Keratinocyte (primary cell): ENCODE measurements at regions not wholly inside any gene's neighbourhood (a gene's known extent, or its start where the extent isn't known, plus 50 kb on each side); places are given as distances from the start of the nearest gene placed in this dataset.

Experiments
- EZH2 ChIP-seq: IDR thresholded peaks from one replicate; pipeline ENCODE4 v1.6.1; 2012; ENCODE audit warnings: inconsistent platforms, mild to moderate bottlenecking, low read length, moderate library complexity
- TF ChIP-seq, protein P1 (sequence below), 3 experiments: IDR thresholded peaks in 1 of 3; conservative IDR thresholded peaks in 1 of 3; optimal IDR thresholded peaks in 1 of 3; 2 replicates in 2 of 3; 3 replicates in 1 of 3; pipeline versions ENCODE3 to v1.5.1; 2011; ENCODE audit warnings: low read length in 3 of 3, mild to moderate bottlenecking in 3 of 3, moderate library complexity in 2 of 3, control low read depth in 1 of 3, inconsistent platforms in 1 of 3; ENCODE audit not compliant: insufficient read depth in 2 of 3; ENCODE audit errors: extremely low read depth in 1 of 3

DNA sequence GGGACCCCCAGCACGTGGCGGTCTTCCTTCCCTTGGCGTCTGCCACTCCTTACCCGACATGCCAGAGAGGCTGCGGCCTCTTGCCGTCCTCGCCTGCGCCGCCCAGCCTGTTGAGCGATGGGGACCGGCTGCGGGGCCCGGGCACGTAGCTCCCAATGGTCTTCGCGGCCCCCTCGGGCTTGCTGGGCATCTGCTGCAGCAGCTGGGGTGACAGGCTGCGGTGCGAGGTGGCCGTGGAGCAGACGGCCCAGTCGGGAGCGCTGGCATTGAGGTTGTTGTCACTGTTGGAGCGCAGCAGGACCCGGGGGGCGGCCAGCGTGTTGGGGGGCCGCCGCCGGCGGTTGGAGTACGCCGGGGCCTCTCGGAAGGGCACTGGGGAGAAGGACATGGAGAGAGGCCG is 422.0 kb downstream of the CTTN start:
- TF ChIP-seq, protein P1, sequence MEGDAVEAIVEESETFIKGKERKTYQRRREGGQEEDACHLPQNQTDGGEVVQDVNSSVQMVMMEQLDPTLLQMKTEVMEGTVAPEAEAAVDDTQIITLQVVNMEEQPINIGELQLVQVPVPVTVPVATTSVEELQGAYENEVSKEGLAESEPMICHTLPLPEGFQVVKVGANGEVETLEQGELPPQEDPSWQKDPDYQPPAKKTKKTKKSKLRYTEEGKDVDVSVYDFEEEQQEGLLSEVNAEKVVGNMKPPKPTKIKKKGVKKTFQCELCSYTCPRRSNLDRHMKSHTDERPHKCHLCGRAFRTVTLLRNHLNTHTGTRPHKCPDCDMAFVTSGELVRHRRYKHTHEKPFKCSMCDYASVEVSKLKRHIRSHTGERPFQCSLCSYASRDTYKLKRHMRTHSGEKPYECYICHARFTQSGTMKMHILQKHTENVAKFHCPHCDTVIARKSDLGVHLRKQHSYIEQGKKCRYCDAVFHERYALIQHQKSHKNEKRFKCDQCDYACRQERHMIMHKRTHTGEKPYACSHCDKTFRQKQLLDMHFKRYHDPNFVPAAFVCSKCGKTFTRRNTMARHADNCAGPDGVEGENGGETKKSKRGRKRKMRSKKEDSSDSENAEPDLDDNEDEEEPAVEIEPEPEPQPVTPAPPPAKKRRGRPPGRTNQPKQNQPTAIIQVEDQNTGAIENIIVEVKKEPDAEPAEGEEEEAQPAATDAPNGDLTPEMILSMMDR (optimal IDR thresholded peaks at IDR 0.05 in 1 of 3, IDR thresholded peaks at IDR 0.05 in 1 of 3, conservative IDR thresholded peaks at IDR 0.05 in 1 of 3; ENCODE audit: extremely low read depth in 1 of 3, insufficient read depth in 2 of 3, low read length in 3 of 3) = no peak
- TF ChIP-seq EZH2 = no peak
